DMS53 treated with DMSO at 0.1 percent for 48 hours (cell line): ENCODE measurements at regions not wholly inside any gene's neighbourhood (a gene's known extent, or its start where the extent isn't known, plus 50 kb on each side); places are given as distances from the start of the nearest gene placed in this dataset.
"Not testable (repeated sequence)": the region's sequence is repeated elsewhere in the genome, so short reads cannot be mapped to it uniquely, and the experiment has no call there.

ENCODE experiments used
- DNase-seq: peaks from one replicate; lab custom pipeline; 2025; ENCODE audit not compliant: unreplicated experiment; lab: John Stamatoyannopoulos, UW

DNA sequence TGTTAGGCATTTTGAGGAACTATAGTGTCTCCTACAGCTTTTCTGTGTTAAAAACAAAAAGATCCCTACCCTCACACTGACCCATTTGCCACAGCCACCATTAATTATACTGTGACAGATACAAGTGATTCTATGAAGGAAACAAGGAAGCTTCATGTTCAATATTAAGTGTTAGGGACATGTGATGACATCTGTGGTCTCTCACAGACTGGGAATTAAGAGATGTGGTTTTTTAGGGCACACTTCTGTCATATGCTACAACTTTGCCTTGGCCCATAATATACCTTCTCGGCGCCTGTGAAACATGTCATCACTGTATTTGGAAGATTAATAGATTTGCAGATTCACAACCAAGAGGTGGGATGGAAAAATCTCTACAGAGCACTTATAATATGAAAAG is 102.9 kb upstream of the TCF21 start:
- no peak for DNase-seq

DNA sequence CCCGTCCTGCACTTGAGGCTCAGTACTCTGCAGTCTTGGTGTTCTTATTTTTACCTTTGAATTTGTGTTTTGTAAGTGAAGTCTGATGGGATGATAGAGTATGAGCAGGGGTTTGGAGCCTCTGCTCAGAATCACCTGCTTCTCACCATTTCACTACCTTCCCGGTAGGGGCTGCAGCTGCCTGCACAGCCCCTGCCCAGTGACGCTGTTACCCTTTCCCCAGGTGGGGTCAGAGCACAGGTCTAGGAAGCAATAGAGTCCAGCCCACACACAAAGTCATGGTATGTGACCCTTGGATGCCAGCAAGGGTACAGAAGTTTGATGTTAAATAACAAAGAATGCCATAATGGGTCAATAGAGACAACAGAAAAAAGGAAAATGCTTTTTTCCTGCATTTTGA is 101.8 kb upstream of the TCF21 start:
- no peak for DNase-seq

- no peak for DNase-seq
These were observed 100.9 kb upstream of the TCF21 start for GRCh38 chr6:133787859-133788505.

DNA sequence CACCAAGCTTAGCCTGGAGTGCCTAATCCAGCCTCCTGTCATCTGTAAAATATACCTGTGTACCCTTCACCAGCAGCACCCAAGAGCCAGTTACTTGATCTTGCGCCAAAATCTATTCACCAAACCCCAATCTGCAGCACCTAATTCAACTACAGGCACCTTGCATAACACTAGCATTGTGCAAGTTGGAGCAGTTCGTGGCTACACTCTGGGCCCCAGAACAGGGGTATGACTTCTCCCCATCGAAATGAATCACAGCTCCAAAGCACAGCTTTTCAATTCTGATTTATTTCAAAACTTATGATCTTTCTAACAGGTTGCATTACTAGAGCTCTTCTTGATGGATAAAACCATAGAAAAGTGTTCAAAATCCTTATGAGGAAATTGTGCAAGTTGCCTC is 100.4 kb upstream of the TCF21 start:
- no peak for DNase-seq

GRCh38 chr6:133789449-133789848 is 99.5 kb upstream of the TCF21 start:
- not testable (repeated sequence) for DNase-seq

- DNase-seq: not testable (repeated sequence)
These were observed 98.2 kb upstream of the TCF21 start for GRCh38 chr6:133790756-133791155.

DNA sequence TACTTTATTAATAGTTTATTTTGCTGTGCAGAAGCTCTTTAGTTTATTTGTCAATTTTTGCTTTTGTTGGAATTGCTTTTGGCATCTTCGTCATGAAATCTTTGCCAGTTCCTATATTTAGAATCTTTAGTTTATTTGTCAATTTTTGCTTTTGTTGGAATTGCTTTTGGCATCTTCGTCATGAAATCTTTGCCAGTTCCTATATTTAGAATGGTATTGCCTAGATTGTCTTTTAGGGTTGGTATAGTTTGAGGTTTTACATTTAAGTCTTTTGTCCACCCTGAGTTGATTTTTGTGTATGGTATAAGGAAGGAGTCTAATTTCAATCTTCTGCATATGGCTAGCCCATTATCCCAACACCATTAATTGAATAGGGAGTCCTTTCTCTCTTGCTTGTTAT is 93.9 kb upstream of the TCF21 start:
- not testable (repeated sequence) for DNase-seq

DNA sequence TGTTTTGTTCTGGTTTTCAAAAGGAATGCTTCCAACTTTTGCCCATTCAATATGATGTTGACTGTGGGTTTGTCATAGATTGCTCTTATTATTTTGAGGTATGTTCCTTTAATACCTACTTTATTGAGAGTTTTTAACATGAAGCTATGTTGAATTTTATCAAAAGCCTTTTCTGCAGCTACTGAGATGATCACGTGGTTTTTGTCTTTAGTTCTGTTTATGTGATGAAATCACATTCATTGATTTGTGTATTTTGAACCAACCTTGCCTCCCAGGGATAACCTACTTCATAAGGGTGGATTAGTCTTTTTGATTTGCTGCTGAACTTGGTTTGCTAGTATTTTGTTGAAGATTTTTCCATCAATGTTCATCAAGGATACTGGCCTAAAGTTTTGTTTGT is 92.7 kb upstream of the TCF21 start:
- DNase-seq: no peak

- no peak for DNase-seq
These were observed 89.9 kb upstream of the TCF21 start for GRCh38 chr6:133799043-133799442.

DNA sequence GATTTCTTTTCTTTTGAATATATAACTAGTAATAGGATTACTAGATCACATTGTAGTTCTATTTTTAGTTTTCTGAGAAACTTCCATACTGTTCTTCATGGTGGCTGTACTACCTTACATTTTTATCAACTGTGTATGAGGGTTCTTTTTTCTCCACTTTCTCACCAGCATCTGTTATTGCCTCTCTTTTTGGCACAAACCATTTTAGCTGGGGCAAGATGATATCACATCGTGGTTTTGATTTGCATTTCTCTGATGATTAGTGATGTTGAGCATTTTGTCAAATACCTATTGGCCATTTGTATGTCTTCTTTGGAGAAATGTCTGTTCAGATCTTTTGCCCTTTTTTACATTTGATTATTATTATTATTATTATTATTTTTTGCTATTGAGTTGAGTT is 86.1 kb upstream of the TCF21 start:
- no peak for DNase-seq

GRCh38 chr6:133804265-133804664 is 84.6 kb upstream of the TCF21 start:
- no peak for DNase-seq

GRCh38 chr6:133805876-133806275 is 83.0 kb upstream of the TCF21 start:
- DNase-seq: no peak

GRCh38 chr6:133806382-133807140 is 82.4 kb upstream of the TCF21 start:
- no peak for DNase-seq

DNA sequence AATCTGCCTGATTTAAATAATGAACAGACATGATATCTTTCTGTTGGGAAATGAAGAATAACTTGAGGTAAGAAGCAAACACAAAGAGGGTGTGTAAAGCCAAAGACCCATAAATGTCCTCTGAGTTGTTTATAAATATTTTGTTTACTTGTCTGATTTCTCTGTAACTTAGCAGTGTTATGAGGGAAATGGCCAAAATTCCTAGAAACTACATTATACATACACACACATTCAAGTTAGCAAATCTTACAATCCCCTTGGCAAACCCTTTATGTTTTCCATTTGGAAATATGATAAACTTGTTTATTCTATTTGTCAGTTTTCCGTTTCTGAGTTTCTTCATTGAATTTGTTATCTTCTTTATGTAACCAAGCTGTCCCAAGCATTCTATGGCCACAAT is 81.4 kb upstream of the TCF21 start:
- no peak for DNase-seq

DNA sequence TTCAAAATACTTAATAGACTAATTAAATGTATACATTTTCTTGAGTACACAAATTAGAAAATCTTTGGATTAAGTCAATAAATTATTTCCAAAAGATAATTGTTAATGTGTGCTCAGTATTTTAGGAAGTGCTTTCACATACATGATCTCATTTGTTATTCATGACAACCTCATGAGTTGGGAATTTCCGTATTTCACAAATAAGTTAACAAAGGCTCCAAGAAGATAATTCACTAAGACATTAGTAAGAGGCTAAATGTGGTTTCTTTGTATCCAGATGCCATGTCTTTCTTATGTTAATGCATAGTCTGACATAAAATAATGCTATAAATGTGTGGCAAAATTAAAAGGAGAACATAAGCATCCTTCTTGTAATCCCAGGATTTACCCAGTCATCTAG is 79.5 kb upstream of the TCF21 start:
- DNase-seq: no peak

DNA sequence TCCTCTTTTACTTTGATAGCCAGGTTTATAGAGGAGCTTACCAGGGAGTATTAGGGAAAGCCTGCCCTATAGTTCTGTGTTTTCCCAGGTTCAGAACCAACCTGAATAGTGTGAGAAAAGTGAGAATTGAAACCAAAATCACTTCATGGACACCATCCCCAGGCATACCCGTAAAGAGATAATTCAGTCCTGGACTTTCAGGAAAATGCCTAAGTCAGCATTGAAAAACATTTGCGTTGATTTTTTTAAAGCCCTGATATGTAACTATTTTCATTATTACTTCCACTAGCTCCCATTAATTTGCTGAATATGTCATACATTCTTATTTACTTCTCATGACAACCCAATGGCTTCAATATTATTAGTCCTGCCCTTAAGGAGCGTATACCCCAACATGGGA is 77.4 kb upstream of the TCF21 start:
- DNase-seq: no peak

GRCh38 chr6:133812446-133812845 is 76.5 kb upstream of the TCF21 start:
- DNase-seq: not testable (repeated sequence)

- DNase-seq: no peak
These were observed 74.7 kb upstream of the TCF21 start for GRCh38 chr6:133814238-133814637.

DNA sequence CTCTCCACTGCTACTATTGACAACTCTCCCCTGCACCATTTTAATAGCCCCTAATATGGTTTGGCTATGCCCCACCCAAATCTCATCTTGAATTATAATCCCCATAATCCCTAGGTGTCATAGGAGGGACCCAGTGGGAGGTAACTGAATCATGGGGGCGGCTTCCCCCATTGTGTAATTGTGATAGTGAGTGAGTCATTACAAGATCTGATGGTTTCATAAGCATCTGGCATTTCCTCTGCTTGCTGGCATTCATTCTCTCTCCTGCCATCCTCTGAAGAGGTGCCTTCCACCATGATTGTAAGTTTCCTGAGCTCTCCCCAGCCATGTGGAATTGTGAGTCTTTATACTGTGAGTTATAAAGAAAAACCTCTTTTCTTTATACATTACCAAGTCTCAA is 74.1 kb upstream of the TCF21 start:
- no peak for DNase-seq

- DNase-seq: no peak
These were observed 73.6 kb upstream of the TCF21 start for GRCh38 chr6:133815313-133815712.

DNA sequence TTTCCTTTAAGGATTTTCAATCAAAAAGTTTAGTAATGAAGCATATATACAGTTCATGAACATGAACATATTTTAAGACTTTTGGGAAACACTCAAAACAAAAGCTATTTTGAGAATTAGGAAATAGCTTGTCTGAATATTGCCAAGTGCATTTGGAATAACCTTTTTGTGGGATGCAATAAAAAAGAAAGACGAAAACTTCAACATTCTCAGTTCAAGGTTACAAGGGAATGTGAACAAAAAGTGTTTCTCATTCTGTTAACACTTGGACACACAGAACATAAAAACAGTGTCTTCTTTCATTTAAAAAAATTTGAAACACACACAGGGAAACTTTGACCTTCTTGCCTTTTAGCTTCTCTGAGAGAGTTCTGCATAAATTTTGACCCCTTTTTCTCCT is 72.7 kb upstream of the TCF21 start:
- no peak for DNase-seq

GRCh38 chr6:133817460-133818047 is 71.4 kb upstream of the TCF21 start:
- no peak for DNase-seq
